Activated CD4-positive, CD25-positive, alpha-beta regulatory T cell treated with anti-CD3 and anti-CD28 coated beads, Interleukin-2, amount 50 U/mL, for 24 hours (primary cell): ENCODE measurements at regions not wholly inside any gene's neighbourhood (a gene's known extent, or its start where the extent isn't known, plus 50 kb on each side); places are given as distances from the start of the nearest gene placed in this dataset.
"Not testable (repeated sequence)": the region's sequence is repeated elsewhere in the genome, so short reads cannot be mapped to it uniquely, and the experiment has no call there.

Experiments
- ATAC-seq, 2 donors: fragments of 150-1000 bp; cut with Tn5 transposase; one replicate each; pipeline ENCODE4 v1.10.0; 2021; ENCODE audit warnings: mild to moderate bottlenecking in 1 of 2, moderate library complexity in 1 of 2

DNA sequence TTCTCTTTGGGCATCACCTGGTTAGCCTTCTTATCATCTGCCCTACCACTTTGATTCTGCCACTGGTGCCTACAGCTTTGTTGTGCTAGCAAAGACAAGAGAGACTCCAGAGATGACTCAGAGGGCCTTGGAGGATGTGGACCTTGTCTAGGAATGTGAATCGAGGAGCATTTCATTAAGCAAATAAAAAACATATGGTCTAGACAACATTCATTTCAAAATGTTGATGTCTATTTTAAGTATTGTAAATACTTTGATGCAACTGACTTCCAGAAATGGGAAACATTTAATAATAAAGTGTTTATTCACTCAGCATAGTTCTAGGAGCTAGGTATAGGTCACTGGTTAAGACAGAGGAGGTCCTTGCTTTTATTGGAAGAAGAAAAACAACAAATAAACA, 195.5 kb downstream of the CDCA7 start:
- no peak for ATAC-seq

DNA sequence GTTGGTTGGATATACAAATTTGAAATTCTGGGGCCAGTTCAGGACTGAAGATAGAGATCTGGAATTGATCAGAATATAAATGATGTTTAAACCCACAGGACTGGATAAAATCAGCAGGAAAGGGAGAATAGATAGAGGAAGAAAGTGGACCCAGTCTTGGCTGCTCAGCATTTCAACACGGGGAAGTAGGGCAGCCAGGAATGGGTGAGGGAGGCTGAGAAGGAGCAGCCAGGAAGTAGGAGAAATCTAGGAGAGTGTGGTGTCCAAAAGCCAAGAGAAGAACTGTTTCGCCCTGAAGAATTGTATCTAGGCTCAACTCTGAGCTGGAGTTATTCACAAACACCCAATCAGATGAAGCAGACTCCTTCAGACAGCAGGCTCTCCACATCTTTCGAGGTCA, 197.9 kb downstream of the CDCA7 start:
- ATAC-seq = no peak

DNA sequence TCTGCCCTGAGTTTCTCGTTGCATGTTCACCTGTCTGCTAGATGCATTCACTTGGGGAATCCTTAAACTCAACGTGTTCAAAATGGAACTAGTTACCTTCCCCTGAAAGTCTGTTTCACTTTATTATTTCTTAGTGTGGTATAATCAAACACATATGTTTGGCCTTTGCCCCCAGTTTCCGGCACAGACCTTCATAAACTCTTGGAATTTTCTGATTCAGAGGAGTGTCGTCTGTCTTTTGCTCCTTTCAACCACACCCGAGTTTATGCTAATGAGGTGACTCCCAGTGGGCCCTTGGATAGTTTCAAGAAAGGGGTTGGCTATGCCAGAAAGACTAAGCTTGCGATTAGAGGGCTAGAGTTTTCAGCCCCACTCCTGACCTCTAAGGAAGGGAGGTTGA, 198.9 kb downstream of the CDCA7 start:
- ATAC-seq = no peak

DNA sequence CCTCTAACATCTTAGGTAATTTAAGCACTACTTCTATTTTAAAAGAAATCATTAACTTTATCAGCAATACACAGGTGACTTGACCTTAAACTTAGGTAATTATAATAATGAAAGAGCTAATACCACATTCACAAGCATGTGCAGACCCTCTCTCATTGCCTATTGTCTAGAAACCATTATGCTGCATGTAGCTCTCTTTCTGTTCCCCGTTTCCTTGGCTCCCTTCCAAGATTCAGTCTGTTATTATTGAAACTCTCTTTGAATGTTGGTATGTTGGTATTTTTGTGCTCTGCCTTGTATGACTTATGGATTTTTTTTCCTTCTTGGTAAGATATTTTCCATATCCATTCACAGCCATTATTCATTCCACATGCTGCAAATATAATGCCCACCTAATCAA, 201.2 kb downstream of the CDCA7 start:
- no peak for ATAC-seq

DNA sequence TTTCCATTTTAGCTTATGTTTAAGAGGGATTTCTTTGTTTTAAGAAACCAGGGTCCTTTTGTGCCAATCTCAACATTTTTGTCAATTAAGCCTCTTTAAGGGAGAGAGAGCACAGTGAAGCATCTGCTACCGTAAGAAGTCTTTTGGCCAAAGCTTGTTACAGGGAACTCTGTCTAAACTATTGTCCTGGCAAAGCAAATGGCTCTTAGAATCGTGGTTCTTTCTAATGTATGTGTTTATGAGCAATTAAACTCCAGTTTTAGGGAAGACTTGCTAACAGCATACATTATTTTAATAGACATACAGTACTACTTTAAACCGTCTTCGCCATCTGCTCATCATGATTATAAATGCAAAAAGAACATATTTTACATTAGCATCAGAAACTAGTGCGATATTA, 202.1 kb downstream of the CDCA7 start:
- ATAC-seq = no peak

DNA sequence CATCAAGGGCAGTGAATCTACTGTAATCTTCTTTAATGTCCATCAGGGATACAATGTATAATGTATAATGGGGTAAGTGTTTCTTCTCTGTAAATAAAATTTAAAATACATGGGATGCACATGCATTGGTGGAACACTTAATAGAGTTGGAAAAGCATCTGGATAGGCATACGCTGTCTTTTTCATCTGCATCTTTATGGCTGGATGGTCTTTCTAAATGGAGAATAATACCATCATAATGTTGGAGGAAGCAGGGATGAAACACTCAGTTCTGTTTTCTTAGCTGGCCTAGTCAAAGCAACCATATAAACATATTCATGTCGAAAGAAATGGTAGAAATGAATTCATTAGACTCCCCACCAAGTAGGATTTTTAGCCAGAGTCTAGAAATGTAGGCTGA, 202.8 kb downstream of the CDCA7 start:
- ATAC-seq = no peak

DNA sequence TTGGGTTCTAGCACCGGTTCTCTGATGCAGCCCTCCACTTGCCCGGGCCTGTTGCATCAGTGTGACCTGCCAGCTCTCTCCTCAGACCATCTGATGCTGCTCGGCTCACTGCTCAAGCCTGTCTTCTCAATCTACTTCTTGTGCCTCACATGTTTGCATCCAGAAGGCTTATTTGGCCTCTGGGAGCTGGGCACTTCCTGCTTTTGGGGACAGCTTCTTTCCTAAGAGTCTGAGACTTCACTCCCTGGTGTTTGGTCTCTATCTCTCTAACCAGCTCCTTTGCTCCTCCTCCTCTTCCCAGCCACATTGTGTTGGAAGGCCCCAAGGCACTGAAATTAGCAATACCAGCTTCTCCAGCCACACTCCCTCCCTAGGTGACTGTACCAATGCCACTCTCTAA, 212.8 kb downstream of the CDCA7 start:
- no peak for ATAC-seq

DNA sequence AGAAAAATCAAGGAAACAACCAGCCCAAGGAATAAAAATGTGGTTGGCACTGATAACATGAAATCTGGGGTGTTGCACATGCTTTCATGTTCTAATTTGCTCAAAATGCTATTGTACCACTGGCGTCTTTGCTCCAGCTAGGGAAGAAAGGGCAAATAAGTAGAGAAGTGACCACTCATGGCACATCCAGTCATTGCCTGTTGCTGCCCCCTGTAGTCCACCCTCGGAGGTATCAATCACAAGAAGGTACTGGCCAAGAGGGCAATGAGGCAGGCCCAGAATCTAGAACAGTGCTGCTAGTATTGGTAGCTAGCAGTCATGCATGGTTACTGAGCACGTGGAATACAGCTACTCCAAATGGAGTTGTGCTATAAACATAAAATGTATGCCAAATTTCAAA, 213.4 kb downstream of the CDCA7 start:
- no peak for ATAC-seq

DNA sequence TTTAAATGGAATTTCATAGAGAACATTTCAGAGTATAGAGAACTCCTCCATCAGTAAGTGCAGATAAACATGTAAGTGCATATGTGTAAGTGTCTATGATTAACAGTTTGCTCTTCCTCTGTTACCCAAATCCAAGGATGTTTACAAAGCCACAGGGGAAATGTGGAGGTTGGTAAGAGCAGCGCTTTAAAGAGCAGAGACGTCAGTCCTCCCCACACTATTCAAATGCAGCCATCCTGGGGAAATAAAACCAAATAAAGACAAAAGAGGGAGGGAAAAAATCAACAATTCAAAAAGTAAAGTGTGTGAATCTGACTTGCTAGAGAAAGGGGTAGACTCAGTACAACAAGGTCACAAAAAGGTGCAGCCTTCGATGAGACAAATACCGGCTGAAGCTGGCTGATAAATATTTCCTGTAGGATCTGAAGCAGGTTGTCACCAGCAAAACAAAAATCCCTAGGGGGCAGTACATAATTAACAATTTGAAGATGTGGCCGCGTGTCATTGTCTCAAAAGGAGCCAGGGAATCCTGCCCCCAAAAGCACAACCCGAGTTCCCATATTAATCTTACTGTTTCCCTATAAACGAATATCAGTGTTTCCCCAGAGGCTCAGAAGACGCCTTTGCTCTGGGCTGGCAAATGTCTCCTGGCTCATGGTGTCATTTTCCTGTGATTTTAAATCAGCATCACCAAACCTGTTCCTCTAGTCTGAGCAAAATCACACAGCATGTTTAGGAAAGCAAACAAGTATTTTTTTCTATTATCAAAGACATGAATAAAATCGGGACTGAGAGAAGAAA, 216.5 kb downstream of the CDCA7 start:
- no peak for ATAC-seq

DNA sequence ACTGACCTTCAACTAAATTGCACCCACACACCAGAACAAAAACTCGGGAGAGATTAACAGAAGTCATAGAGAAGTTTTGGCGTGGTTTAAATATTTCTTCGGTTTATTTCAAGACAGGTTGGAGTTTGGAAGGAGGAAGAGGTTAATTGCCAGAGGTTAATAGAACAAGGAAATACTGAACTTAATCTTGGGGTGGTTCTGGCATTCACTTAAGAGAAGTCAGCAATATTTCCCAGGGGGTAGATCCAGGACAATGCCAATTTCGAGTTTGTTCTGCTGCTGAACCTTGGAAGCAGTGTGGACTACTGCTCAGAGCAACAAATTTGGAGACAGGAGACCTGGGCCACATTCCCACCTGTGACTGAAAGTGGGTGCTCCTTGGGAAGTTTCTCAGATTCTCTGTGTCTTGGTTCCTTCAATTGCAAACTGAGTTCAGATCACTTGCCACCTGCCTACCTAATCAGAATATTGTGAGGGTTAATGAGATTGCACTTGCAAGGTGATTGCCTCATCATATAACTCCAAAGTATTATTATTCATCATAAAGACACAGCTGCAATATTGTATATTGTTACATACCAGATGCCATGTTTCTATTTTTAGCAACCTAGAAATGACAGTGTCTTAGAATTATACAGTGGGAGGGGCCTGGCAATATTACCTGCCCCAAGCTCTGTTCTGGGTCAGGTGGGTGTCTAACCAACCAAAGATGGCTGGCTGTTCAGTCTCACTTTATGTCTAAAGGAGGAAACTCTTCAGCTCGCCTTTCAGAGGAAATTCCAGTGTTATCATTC, 217.4 kb downstream of the CDCA7 start:
- no peak for ATAC-seq

DNA sequence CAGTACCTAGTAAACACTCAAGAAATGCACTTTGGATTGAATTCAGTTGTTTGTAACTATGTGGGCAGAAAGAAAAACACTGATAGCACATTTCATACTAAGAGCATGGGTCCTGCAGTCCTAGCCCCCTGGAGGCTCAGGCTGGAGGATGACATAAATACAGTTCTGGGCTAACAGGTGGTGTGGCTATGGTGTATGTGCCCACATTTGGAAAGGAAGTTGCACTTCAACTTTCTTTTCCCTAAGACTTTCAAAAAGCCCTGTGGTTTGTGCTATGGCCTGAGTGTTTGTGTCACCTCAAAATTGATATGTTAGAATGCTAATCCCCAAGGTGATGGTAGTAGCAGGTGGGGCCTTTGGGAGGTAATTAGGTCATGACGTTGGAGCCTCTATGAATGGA, 218.2 kb downstream of the CDCA7 start:
- ATAC-seq = no peak

DNA sequence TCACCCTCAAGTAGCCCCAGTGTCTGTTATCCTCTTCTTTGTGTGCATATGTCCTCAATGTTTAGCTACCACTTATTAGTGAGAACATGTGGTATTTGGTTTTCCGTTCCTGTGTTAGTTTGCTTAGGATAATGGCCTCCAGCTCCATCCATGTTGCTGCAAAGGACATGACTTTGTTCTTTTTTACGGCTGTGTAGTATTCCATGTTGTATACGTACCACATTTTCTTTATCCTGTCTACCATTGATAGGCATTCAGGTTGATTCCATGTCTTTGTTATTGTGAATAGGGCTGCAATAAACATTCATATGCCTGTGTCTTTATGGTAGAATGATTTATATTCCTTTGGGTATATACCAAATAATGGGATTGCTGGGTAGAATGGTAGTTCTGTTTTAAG, 219.1 kb downstream of the CDCA7 start:
- not testable (repeated sequence) for ATAC-seq

DNA sequence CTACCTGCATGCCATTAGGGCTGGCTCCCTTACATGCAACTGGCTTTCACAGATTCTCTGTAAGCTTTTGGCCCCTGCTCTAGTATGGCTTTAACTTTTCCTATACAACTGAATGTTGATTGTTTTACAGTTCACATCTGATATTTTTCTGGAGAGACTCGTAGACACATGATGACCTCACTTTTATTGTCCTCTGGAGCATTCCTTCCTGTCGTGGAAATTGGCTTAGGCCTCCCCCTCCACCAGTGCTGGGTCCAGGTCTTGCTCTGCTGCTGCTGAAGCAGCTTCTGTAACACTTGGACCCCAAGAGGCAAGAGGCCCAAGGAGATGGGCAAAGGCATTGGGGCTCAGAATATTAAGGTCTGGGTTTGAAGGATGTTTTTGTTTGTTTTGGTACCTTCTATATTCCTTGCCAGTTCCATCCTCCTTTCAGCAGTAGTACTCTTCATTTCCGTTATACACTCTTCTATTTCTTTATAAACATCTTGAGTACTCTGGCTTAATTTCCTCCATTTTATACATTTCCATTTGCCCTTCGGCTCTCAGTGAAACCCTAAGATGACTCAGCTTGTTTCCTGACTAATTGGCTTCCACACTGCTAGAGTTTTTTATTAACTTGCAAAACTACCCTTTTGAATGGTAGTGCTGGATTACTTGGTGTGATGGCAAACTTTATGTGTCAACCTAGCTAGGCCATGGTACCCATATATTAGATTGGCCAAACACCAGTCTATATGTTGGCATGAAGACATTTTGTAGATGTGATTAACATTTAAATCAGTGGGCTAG, 219.8 kb downstream of the CDCA7 start:
- no peak for ATAC-seq

DNA sequence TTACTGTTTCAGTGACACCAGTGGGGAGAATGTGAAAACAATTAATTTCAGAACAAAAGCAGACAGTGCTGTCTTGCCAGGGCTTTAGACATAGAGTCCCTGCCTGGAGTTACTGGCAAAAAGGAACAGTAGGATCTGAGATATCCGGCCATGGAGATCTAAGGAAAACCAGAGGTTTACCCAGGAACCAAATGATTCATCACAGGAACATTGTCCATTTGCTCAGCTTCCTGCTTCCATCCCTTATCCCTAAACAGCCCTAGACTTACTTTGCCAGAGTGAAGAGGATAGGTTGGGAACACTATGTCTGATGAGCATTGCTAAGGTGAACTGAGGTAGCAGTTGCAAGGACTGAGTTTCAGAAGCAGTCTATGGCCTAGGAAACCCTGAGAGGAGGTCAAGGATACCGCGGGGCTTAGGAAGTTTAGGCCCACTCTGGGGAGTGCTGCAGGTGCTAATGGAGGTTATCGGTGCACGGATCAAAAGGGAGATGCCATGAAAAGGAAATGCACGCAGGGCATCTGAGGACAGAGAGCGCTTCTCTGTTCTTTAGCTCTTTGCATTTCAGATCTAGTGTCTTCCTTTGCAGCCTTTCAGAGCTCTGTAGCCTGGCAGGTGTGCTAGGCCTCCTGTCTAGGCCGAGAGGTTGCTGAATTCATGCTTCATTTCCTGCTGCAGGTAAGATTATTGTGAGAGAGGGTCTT, 223.9 kb downstream of the CDCA7 start:
- ATAC-seq = no peak

DNA sequence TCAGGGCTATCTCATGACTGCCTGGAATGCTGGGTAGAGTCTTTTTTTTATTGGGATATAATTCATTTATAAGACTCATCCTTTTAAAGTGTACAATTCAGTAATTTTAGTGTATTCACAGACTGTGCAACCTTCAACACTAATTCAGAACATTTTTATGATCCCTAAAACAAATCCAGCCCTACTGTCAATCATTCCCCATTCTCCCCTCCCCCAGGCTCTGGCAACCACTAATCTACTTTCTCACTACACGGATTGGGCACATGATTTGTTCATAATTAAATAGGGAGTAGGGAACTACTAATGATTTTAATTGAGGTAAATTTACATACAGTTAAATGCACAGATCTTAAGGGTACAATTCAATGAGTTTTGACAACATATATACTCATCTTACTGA, 225.7 kb downstream of the CDCA7 start:
- ATAC-seq = no peak

DNA sequence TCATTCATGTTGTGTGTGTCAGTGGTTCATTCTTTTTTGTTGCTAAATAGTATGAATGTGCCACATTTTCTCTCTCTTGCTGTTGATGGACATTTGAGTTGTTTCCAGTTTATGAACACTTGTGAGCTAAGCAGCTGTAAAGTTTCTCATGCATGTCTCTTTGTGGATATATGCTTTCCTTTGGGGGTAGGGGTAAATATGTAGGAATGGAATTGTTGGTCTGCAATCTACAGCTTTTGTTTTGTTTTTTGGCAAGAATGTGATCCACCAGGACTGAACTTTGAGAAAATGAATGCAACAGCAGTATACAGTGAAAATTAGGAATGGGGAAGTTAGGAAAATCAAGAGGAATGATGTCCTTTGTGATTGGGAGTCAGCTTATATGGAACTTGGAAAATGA, 226.3 kb downstream of the CDCA7 start:
- no peak for ATAC-seq

DNA sequence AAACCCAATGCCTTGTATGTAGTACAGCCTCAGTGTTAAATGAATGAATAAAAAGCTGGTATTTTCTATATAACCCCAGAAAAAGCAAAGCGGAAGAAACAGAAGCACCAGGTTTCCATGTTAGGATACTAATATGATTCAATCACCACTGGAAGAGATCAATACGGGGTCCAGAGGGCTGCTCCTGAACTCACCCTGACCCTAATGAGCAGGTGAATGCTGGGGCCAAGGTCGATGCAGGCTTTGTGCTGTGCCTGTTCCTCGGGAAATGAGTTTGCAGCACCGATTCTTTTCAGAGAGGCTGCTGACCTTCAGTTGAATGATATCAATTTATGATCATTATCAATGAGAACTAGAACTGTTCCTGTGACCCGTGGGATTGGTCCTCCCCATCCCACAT, 228.5 kb downstream of the CDCA7 start:
- ATAC-seq = no peak

DNA sequence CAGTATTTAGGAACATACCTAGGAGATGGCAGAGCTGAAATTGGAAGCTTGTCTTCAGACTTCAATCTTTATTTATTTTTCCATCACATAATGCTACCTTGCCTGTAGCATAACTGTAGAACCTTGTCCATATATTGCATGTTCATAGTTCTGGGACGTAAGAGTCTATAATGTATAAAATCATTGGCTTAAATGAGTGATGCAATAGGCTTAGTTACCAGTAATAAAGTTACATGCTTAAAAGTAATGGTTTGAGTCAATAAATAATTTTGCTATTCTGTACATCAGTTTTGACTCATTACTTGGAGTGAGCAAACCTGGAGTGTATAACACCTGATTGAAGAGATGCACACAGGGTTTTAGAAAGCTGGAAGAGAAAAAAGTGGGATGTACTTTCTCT, 229.3 kb downstream of the CDCA7 start:
- ATAC-seq = no peak

DNA sequence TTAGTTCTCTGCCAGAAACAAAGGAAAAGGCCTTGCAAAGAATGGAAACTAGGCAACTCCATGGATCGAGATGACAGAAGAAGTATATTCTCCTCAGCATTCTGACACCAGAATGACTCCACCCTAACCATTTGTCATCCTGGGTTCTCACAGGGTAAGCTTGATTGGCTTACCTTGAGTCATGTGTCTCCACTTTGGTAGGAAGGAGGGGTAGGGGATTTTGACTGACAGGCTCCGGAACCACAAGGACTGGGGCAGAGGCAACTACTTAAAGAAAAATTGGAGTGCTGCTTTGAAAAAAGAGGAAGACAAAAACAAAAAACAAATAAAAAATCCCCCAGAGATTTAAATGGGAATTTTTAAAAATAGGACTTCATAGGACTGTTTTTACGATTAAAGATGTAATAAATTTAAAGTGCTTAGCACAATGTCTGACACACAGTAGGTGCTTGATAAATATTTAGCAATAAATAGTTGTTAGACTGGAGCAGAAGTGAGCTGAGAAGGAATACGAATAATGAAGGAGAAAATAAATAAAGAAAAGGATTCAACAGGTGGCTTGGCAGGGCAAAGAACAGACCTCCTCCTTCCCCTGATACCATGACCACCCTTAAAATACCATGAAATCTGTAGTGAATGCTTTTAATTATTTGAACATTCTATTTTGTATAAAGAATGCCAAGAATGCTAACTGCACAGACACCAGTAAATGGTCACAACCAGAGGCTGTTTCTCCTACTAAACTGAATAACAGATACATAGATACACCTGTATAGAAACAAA, 230.2 kb downstream of the CDCA7 start:
- ATAC-seq = no peak

DNA sequence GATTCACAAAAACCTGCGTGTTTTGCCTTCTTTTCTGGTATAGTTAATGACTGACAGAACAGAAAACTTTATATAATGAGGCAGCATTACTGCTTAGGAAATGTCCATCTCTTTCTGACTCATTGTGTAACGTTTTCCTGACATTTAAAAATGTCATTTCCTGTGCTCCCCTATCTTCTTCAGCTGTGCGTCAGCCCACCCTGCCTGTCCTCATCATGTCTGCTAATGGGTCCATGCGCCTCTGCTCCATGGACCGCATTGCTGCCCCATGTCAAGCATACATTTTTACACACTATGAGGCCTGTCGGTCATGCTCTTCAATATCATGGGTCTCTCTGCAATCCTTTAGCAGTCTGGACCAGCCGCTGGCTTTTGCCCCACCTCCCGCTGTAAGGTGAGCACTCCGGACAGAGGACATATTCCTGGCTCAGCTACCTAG, 234.3 kb downstream of the CDCA7 start:
- ATAC-seq = no peak

DNA sequence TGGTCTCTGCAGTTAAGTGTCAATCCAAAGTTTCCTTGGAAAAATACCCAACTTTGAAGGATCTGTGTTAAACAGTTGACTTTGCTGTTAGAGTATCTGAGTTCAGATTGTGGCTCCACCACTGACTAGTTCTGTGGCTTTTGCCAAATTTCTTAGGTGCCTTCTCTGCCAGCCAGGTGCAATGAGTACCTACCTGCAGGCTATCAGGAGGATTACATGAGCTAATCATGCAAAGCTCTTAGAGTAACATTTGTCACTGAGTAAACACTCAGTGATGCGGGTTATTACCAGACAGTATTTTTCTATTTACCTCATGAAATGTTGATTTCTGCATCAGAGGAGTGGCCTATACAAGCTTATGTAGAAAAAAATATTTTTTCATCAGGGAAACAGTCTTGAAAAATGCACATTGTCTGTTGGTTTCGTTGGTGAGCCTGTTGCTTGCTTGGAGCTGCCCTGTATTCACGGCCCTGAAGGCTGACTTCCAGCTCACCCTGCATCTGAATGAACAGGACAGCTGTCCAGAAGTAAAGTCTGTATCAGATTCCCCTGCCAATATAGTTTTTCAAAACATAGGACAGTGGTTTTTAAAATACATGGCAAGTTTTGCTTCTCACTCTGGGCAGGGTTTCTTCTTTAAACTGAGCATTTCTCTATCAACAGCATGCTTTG, 235.1 kb downstream of the CDCA7 start:
- ATAC-seq = no peak
